Esophagus muscularis mucosa (tissue), 3 donors: ENCODE measurements at regions not wholly inside any gene's neighbourhood (a gene's known extent, or its start where the extent isn't known, plus 50 kb on each side); places are given as distances from the start of the nearest gene placed in this dataset.

Experiments used
- CTCF ChIP-seq, 3 experiments: fragments of 200-600 bp in 2 of 3; fragments of 450-650 bp in 1 of 3; sonication (generic) in 2 of 3; IDR thresholded peaks; one replicate each; pipeline ENCODE4 v1.5.1; 2017 to 2019; ENCODE audit warnings: antibody characterized with exemption in 3 of 3, mild to moderate bottlenecking in 2 of 3, moderate library complexity in 1 of 3
- POLR2A ChIP-seq: fragments of 450-650 bp; IDR thresholded peaks from one replicate; pipeline ENCODE4 v1.6.1; 2017; ENCODE audit warnings: antibody characterized with exemption, moderate library complexity, mild to moderate bottlenecking, low read depth
- POLR2AphosphoS5 ChIP-seq, 2 donors: sonication (generic); formaldehyde crosslinking; IDR thresholded peaks; one replicate each; pipeline ENCODE4 v1.6.1; 2017; ENCODE audit warnings: antibody characterized with exemption in 2 of 2

- no peak for TF ChIP-seq CTCF (IDR thresholded peaks at IDR 0.05)
- TF ChIP-seq POLR2A = no peak
- TF ChIP-seq POLR2AphosphoS5 (IDR thresholded peaks at IDR 0.05) = no peak
These were observed 419.7 kb downstream of the CD109 start for GRCh38 chr6:74115674-74116073.
